Calu3 (cell line): ENCODE measurements at regions not wholly inside any gene's neighbourhood (a gene's known extent, or its start where the extent isn't known, plus 50 kb on each side); places are given as distances from the start of the nearest gene placed in this dataset.

Experiments used
- BruUV-seq: library from RNA; stranded (reverse); fragments of 400-500 nt; replicated peaks from 2 replicates; lab custom pipeline; 2021; lab: Mats Ljungman, UMichigan
- CTCF ChIA-PET: fragments of 300-600 bp; sonication (Branson Sonifier 250); formaldehyde crosslinking; loops from one replicate; lab custom pipeline; 2022; ENCODE audit warnings: antibody characterized with exemption; lab: Charles Lee
- DNase-seq: peaks from one replicate; pipeline ENCODE4 v3.0.0; 2022
- H3K27ac Mint-ChIP-seq: one replicate; pipeline ENCODE4 v1.8.0; 2022; ENCODE audit warnings: mixed read lengths; ENCODE audit not compliant: unreplicated experiment
- H3K27me3 Mint-ChIP-seq: one replicate; pipeline ENCODE4 v1.8.0; 2022; ENCODE audit warnings: mixed read lengths; ENCODE audit not compliant: unreplicated experiment
- H3K36me3 Mint-ChIP-seq: one replicate; pipeline ENCODE4 v1.8.0; 2022; ENCODE audit warnings: mild to moderate bottlenecking, moderate library complexity, mixed read lengths; ENCODE audit not compliant: insufficient read depth, unreplicated experiment
- H3K4me1 Mint-ChIP-seq: one replicate; pipeline ENCODE4 v1.8.0; 2022; ENCODE audit warnings: mild to moderate bottlenecking, low read depth, mixed read lengths; ENCODE audit not compliant: unreplicated experiment
- H3K4me3 Mint-ChIP-seq: one replicate; pipeline ENCODE4 v1.8.0; 2022; ENCODE audit warnings: mild to moderate bottlenecking, low read depth, moderate library complexity, mixed read lengths; ENCODE audit not compliant: unreplicated experiment
- H3K9me3 Mint-ChIP-seq: one replicate; pipeline ENCODE4 v1.8.0; 2022; ENCODE audit warnings: low read depth, mixed read lengths; ENCODE audit not compliant: unreplicated experiment
- CTCF ChIP-seq: fragments of 200-600 bp; IDR thresholded peaks from one replicate; pipeline ENCODE4 v1.8.0; 2022; ENCODE audit warnings: antibody characterized with exemption; ENCODE audit not compliant: unreplicated experiment
- intact Hi-C: fragments of 100-400 bp; cut with micrococcal nuclease; formaldehyde crosslinking; loops from one replicate; pipeline ENCODE4 v1.10.0; 2022; ENCODE audit not compliant: unreplicated experiment

DNA sequence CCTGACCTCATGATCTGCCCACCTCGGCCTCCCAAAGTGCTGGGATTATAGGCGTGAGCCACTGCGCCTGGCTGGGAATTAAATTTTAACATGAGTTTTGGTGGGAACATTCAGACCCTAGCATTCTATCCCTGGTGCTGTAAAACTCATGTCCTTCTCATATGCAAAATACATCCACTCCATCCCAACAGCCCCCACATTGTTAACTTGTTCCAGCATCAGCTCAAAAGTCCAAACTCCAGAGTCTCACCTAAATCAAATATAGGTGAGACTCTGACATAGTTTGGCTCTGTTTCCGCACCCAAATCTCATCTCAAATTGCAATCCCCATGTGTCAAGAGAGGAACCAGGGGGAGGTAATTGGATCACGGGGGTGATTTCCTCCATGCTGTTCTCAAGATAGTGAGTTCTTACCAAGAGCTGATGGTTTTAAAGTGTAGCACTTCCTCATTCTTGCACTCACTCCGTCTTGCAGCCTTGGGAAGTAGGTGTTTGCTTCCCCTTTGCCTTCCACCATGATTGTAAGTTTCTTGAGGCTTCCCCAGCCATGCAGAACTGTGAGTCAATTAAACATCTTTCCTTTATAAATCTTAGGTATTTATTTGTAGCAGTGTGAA, 96.2 kb upstream of the PLCL2 start:
- no peak overlapping the region for H3K27ac Mint-ChIP-seq
- intact Hi-C loops: no loop called here
- H3K4me3 Mint-ChIP-seq: no peak overlapping the region

GRCh38 chr3:16789344-16790120, 95.2 kb upstream of the PLCL2 start:
- Mint-ChIP-seq H3K36me3 (no peaks in the 10 kb centered on the region), H3K4me3 (no peak overlapping the region), H3K27me3 (no peaks in the 10 kb centered on the region), H3K9me3 (peaks cover 2% of the 10 kb centered on the region), H3K27ac (no peak overlapping the region), H3K4me1 (peaks cover 10% of the 10 kb centered on the region)
- DNase-seq: no peak
- no TSS peak for BruUV-seq
- intact Hi-C loops: no loop called here
- no peak for TF ChIP-seq CTCF
- CTCF ChIA-PET: interaction anchor here (0.6 kb wide), 1 partner anchor 164 kb away, joined by 3 read pairs; no protein-coding TSS in a partner anchor

More for the DNA sequence above, 96.2 kb upstream of the PLCL2 start:
- H3K36me3 Mint-ChIP-seq: no peaks in the 10 kb centered on the region
- H3K9me3 Mint-ChIP-seq: no peaks in the 10 kb centered on the region
- H3K27me3 Mint-ChIP-seq: no peaks in the 10 kb centered on the region
- CTCF ChIA-PET: no interaction called here
- DNase-seq: no peak
- no TSS peak for BruUV-seq
- TF ChIP-seq CTCF: no peak
- peaks cover under 1% of the 10 kb centered on the region for H3K4me1 Mint-ChIP-seq

DNA sequence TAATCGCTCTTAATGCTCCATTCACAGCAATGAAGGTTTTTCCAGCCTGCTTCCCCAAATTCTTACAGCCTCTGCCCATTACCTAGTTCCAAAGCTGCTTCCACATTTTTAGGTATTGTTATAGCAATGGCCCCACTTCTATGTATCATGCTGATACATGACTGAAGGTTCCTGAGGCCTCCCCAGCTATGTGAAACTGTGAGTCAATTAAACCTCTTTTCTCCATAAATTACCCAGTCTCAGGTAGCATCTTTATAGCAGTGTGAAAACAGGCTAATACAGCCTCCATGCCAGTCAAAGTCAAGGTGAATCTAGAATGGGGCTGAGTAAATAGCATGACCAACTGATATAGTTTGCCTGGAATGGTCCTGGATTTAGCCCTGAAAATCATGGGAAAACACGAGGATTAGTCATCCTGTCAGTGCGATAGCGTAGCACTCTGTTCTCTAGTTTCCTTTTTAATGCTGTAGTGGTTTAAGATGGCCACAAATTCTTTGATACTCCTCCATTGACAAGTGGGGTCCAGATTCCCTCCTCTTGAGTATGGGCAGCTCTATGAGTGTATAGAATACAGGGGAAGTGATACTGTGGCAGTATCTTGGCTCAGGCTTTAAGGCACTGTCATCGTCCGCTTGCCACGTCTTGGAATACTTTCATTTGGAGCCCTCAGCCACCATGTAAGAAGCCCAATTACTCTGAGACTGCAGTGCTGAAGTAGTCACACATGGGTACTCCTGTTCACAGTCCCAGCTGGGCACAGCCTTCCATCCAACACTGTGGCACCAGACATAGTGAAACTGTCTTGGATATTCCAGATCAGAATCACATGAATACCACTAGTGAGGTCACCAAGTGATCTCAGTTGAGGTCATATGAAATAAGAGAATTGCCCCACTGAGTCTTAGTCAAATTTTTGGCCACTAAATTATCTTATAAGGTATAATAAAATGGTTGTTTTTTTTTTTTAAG, 94.0 kb upstream of the PLCL2 start:
- no peak for TF ChIP-seq CTCF
- no peak overlapping the region for H3K27ac Mint-ChIP-seq
- no peak overlapping the region for H3K4me3 Mint-ChIP-seq
- peaks cover 12% of the 10 kb centered on the region for H3K4me1 Mint-ChIP-seq
- CTCF ChIA-PET: no interaction called here
- H3K27me3 Mint-ChIP-seq: no peaks in the 10 kb centered on the region
- DNase-seq: no peak
- intact Hi-C loops: no loop called here
- no TSS peak for BruUV-seq
- peaks cover 2% of the 10 kb centered on the region for H3K9me3 Mint-ChIP-seq
- H3K36me3 Mint-ChIP-seq: no peaks in the 10 kb centered on the region

- no peak for TF ChIP-seq CTCF
- DNase-seq: no peak
- no peaks in the 10 kb centered on the region for H3K36me3 Mint-ChIP-seq
- H3K27ac Mint-ChIP-seq: no peak overlapping the region
- intact Hi-C loops: no loop called here
- H3K27me3 Mint-ChIP-seq: no peaks in the 10 kb centered on the region
- no TSS peak for BruUV-seq
- CTCF ChIA-PET: no interaction called here
- H3K4me3 Mint-ChIP-seq: no peak overlapping the region
- peaks cover 12% of the 10 kb centered on the region for H3K4me1 Mint-ChIP-seq
- peaks cover 2% of the 10 kb centered on the region for H3K9me3 Mint-ChIP-seq
Observed at GRCh38 chr3:16793321-16793720, 91.4 kb upstream of the PLCL2 start.
